MM.1S (cell line): ENCODE measurements at regions not wholly inside any gene's neighbourhood (a gene's known extent, or its start where the extent isn't known, plus 50 kb on each side); places are given as distances from the start of the nearest gene placed in this dataset.

Experiments
- DNase-seq: peaks from one replicate; pipeline ENCODE4 v3.0.0-alpha.2; 2015
- H2AFZ ChIP-seq: fragments of 300-600 bp; sonication (generic); 2 replicates; pipeline ENCODE4 v1.6.0; 2016; ENCODE audit warnings: antibody characterized with exemption, low read length
- H3F3A ChIP-seq: fragments of 300-600 bp; sonication (generic); 2 replicates; pipeline ENCODE4 v1.6.1; 2016; ENCODE audit warnings: mild to moderate bottlenecking, antibody characterized with exemption, low read length, moderate library complexity, mixed read lengths; ENCODE audit not compliant: insufficient read depth
- H3K27ac ChIP-seq: fragments of 300-600 bp; sonication (generic); 2 replicates; pipeline ENCODE4 v1.5.1; 2016; ENCODE audit warnings: mild to moderate bottlenecking, low read length
- H3K27me3 ChIP-seq: fragments of 300-600 bp; sonication (generic); replicated peaks from 2 replicates; pipeline ENCODE4 v1.6.0; 2016; ENCODE audit warnings: low read length; ENCODE audit not compliant: insufficient read depth
- H3K36me3 ChIP-seq: fragments of 300-600 bp; sonication (generic); replicated peaks from 2 replicates; pipeline ENCODE4 v1.6.1; 2016; ENCODE audit warnings: mild to moderate bottlenecking, low read length, mixed read lengths; ENCODE audit not compliant: insufficient read depth
- H3K4me1 ChIP-seq: fragments of 300-600 bp; sonication (generic); 2 replicates; pipeline ENCODE4 v1.6.1; 2016; ENCODE audit warnings: low read length, mixed read lengths
- H3K4me2 ChIP-seq: fragments of 300-600 bp; sonication (generic); 2 replicates; pipeline ENCODE4 v1.6.0; 2016; ENCODE audit warnings: low read depth, low read length
- H3K4me3 ChIP-seq: fragments of 300-600 bp; sonication (generic); 2 replicates; pipeline ENCODE4 v1.5.1; 2016; ENCODE audit warnings: low read length, mixed read lengths
- H3K79me2 ChIP-seq: fragments of 300-600 bp; sonication (generic); 2 replicates; pipeline ENCODE4 v1.6.1; 2016; ENCODE audit warnings: mixed run types, low read length, mixed read lengths
- H3K9ac ChIP-seq: fragments of 300-600 bp; sonication (generic); 2 replicates; pipeline ENCODE4 v1.6.1; 2016; ENCODE audit warnings: low read length, mixed read lengths
- H3K9me2 ChIP-seq: fragments of 300-600 bp; sonication (generic); replicated peaks from 2 replicates; pipeline ENCODE4 v1.6.1; 2016; ENCODE audit warnings: mild to moderate bottlenecking, low read length, mixed read lengths; ENCODE audit not compliant: insufficient read depth
- H3K9me3 ChIP-seq: fragments of 300-600 bp; sonication (generic); replicated peaks from 2 replicates; pipeline ENCODE4 v1.6.1; 2016; ENCODE audit warnings: mild to moderate bottlenecking, low read length, mixed read lengths; ENCODE audit not compliant: insufficient read depth
- H4K20me1 ChIP-seq: fragments of 300-600 bp; sonication (generic); 2 replicates; pipeline ENCODE4 v1.6.1; 2016; ENCODE audit warnings: mild to moderate bottlenecking, low read length, moderate library complexity, mixed read lengths; ENCODE audit not compliant: insufficient read depth
- CTCF ChIP-seq: fragments of 300-600 bp; sonication (generic); IDR thresholded peaks from 2 replicates; pipeline ENCODE4 v1.5.1; 2016; ENCODE audit warnings: antibody characterized with exemption, low read length, mixed read lengths
- EZH2 ChIP-seq: fragments of 300-600 bp; sonication (generic); optimal IDR thresholded peaks from 2 replicates; pipeline ENCODE3; 2017; ENCODE audit warnings: low read depth, mild to moderate bottlenecking, antibody characterized with exemption, low read length, mixed read lengths
- EZH2phosphoT487 ChIP-seq: fragments of 300-600 bp; sonication (generic); IDR thresholded peaks from 2 replicates; pipeline ENCODE4 v1.6.1; 2018; ENCODE audit warnings: antibody characterized with exemption, low read length

GRCh38 chr18:22019193-22019592, 150.2 kb upstream of the GATA6 start:
- Histone ChIP-seq H3K4me1 (no peaks in the 10 kb centered on the region), H3K27ac (no peak overlapping the region), H2AFZ (no peak overlapping the region), H3K36me3 (no peaks in the 10 kb centered on the region), H3F3A (no peaks in the 10 kb centered on the region), H3K4me3 (no peak overlapping the region), H4K20me1 (no peaks in the 10 kb centered on the region), H3K9ac (no peak overlapping the region), H3K9me3 (no peaks in the 10 kb centered on the region), H3K9me2 (no peaks in the 10 kb centered on the region), H3K79me2 (no peaks in the 10 kb centered on the region), H3K27me3 (no peaks in the 10 kb centered on the region), H3K4me2 (no peak overlapping the region)
- DNase-seq = no peak
- no peak for TF ChIP-seq EZH2
- TF ChIP-seq CTCF = no peak
- no peak for TF ChIP-seq EZH2phosphoT487

GRCh38 chr18:22020127-22020866, 149.1 kb upstream of the GATA6 start:
- no peaks in the 10 kb centered on the region for H3F3A ChIP-seq
- no peak overlapping the region for H3K27ac ChIP-seq
- H2AFZ ChIP-seq = no peak overlapping the region
- no peaks in the 10 kb centered on the region for H3K9me2 ChIP-seq
- no peak overlapping the region for H3K4me2 ChIP-seq
- no peak overlapping the region for H3K4me3 ChIP-seq
- no peaks in the 10 kb centered on the region for H3K9me3 ChIP-seq
- no peaks in the 10 kb centered on the region for H4K20me1 ChIP-seq
- H3K9ac ChIP-seq = no peak overlapping the region
- H3K79me2 ChIP-seq = no peaks in the 10 kb centered on the region
- DNase-seq = no peak
- H3K27me3 ChIP-seq = no peaks in the 10 kb centered on the region
- no peaks in the 10 kb centered on the region for H3K4me1 ChIP-seq
- TF ChIP-seq EZH2phosphoT487 = no peak
- no peak for TF ChIP-seq EZH2
- no peak for TF ChIP-seq CTCF
- H3K36me3 ChIP-seq = no peaks in the 10 kb centered on the region

- Histone ChIP-seq H2AFZ (no peak overlapping the region), H3K9me2 (no peaks in the 10 kb centered on the region), H3F3A (no peaks in the 10 kb centered on the region), H3K4me3 (no peak overlapping the region), H3K36me3 (no peaks in the 10 kb centered on the region), H3K4me2 (no peak overlapping the region), H3K27me3 (no peaks in the 10 kb centered on the region), H3K79me2 (no peaks in the 10 kb centered on the region), H3K27ac (no peak overlapping the region), H3K9ac (no peak overlapping the region), H3K4me1 (no peaks in the 10 kb centered on the region), H3K9me3 (no peaks in the 10 kb centered on the region), H4K20me1 (no peaks in the 10 kb centered on the region)
- no peak for DNase-seq
- TF ChIP-seq EZH2 (no peak), EZH2phosphoT487 (no peak), CTCF (no peak)
Observed at GRCh38 chr18:22020867-22021370, 148.5 kb upstream of the GATA6 start.
